Ovary (tissue), 3 donors: ENCODE measurements at regions not wholly inside any gene's neighbourhood (a gene's known extent, or its start where the extent isn't known, plus 50 kb on each side); places are given as distances from the start of the nearest gene placed in this dataset.

ENCODE experiments used
- EP300 ChIP-seq: sonication (generic); formaldehyde crosslinking; IDR thresholded peaks from one replicate; pipeline ENCODE4 v1.6.1; 2017; ENCODE audit warnings: antibody characterized with exemption
- POLR2A ChIP-seq: fragments of 450-650 bp; IDR thresholded peaks from one replicate; pipeline ENCODE4 v1.6.1; 2017; ENCODE audit warnings: antibody characterized with exemption, mild to moderate bottlenecking, moderate library complexity
- TF ChIP-seq, protein P1 (sequence below), 3 donors: fragments of 450-650 bp in 2 of 3; fragments of 200-600 bp in 1 of 3; IDR thresholded peaks; one replicate each; pipeline versions ENCODE4 v1.5.1 to v1.8.0; 2016 to 2022; ENCODE audit warnings: antibody characterized with exemption in 3 of 3, mild to moderate bottlenecking in 1 of 3
- donor health status: DM: no; HTN: no; CAD: no.

DNA sequence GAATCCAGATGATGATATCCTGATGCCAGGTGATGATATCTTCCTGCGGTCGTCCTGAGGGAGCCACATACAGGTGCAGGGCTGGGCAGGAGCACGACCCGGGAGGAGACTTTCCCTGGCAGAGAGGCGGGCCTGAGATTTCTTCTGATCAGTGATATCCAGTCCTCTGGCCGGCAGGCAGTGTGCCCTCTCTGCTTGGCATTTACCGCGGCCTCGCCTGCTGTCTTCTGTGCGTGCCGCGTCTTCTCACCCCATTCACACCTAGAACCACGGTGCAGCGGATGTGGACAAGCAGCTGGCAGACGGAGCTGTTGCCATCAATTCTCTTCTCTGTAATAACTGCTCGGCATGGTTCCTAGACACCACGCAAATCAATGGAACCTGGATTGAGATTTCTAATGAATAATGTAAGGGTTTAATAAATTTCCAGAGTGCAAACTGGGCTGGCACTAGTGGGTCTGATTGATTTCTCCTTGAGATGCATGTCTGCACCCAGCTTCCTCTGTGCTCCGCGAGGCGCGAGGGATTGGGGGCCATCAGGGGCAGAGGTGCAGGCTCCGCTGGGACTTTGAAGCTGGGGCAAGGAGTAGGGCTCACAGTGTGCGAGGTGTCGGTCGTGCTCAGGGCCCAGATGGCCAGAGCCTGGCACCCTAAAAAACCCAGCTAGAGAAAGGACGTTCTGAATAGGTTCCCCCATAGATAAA, 208.9 kb upstream of the HDAC4 start:
- TF ChIP-seq POLR2A (no peak), EP300 (no peak)
- TF ChIP-seq, protein P1, sequence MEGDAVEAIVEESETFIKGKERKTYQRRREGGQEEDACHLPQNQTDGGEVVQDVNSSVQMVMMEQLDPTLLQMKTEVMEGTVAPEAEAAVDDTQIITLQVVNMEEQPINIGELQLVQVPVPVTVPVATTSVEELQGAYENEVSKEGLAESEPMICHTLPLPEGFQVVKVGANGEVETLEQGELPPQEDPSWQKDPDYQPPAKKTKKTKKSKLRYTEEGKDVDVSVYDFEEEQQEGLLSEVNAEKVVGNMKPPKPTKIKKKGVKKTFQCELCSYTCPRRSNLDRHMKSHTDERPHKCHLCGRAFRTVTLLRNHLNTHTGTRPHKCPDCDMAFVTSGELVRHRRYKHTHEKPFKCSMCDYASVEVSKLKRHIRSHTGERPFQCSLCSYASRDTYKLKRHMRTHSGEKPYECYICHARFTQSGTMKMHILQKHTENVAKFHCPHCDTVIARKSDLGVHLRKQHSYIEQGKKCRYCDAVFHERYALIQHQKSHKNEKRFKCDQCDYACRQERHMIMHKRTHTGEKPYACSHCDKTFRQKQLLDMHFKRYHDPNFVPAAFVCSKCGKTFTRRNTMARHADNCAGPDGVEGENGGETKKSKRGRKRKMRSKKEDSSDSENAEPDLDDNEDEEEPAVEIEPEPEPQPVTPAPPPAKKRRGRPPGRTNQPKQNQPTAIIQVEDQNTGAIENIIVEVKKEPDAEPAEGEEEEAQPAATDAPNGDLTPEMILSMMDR (IDR thresholded peaks at IDR 0.05): no peak
